Heart right ventricle (tissue), 16 donors: ENCODE measurements at regions not wholly inside any gene's neighbourhood (a gene's known extent, or its start where the extent isn't known, plus 50 kb on each side); places are given as distances from the start of the nearest gene placed in this dataset.

ENCODE experiments used
- ATAC-seq, 8 donors: fragments of 200-7000 bp; cut with Tn5 transposase; one replicate each; pipeline ENCODE4 v1.9.1; 2020; ENCODE audit warnings: mild to moderate bottlenecking in 8 of 8, moderate library complexity in 8 of 8, moderate number of reproducible peaks in 1 of 8
- DNase-seq, 2 donors: peaks; one replicate each; pipeline ENCODE4 v3.0.0-alpha.2; 2020
- H3K27ac ChIP-seq, 10 donors: fragments of 200-600 bp; sonication (generic) in 2 of 10; one replicate each; pipeline versions ENCODE4 v1.5.0 to v1.8.0; 2020 to 2022; ENCODE audit warnings: mild to moderate bottlenecking in 3 of 10
- H3K27me3 ChIP-seq, 7 donors: fragments of 200-600 bp; one replicate each; pipeline ENCODE4 v1.8.0; 2021 to 2022; ENCODE audit warnings: mild to moderate bottlenecking in 2 of 7
- H3K36me3 ChIP-seq, 9 donors: fragments of 200-600 bp; sonication (generic) in 1 of 9; one replicate each; pipeline versions ENCODE4 v1.5.0 to v1.8.0; 2020 to 2022; ENCODE audit warnings: mild to moderate bottlenecking in 2 of 9
- H3K4me1 ChIP-seq, 9 donors: fragments of 200-600 bp; sonication (generic) in 1 of 9; one replicate each; pipeline versions ENCODE4 v1.5.0 to v1.8.0; 2020 to 2022; ENCODE audit warnings: mild to moderate bottlenecking in 4 of 9
- H3K4me3 ChIP-seq, 10 donors: fragments of 200-600 bp; sonication (generic) in 2 of 10; one replicate each; pipeline versions ENCODE4 v1.5.0 to v1.8.0; 2020 to 2022; ENCODE audit warnings: mild to moderate bottlenecking in 7 of 10, moderate library complexity in 2 of 10
- H3K9me3 ChIP-seq, 11 donors: fragments of 200-600 bp in 10 of 11; sonication (generic) in 2 of 11; one replicate each; pipeline versions ENCODE4 v1.5.0 to v1.8.0; 2013 to 2022; ENCODE audit warnings: mild to moderate bottlenecking in 2 of 11, control low read depth in 1 of 11, moderate library complexity in 1 of 11
- WGBS, 2 donors: extraction: QIAGEN DNeasy Blood & Tissue Kit; methylation state at CpG; one replicate each; pipeline ENCODE4 v1.1.7; 2013; ENCODE audit warnings: inconsistent platforms in 1 of 2; 5-methylcytosine and 5-hydroxymethylcytosine counted together
- intact Hi-C, 10 donors: fragments of 100-400 bp; cut with DNase I; formaldehyde crosslinking; loops; one replicate each; pipeline versions ENCODE4 v1.11.1 to v1.14.2; 2022
- TF ChIP-seq, protein P1 (sequence below), 9 donors: fragments of 200-600 bp; sonication (generic) in 2 of 9; IDR thresholded peaks; one replicate each; pipeline versions ENCODE4 v1.5.0 to v1.8.0; 2021 to 2022; ENCODE audit warnings: antibody characterized with exemption in 9 of 9, mild to moderate bottlenecking in 5 of 9, moderate library complexity in 1 of 9
- donor health status: Arrhythmogenic right ventricular cardiomyopathy.
- donor health status: ischemic (EF 13 %, LVEDD 7.1; RV severe dilation, severe dysfunction).
- donor health status: healthy with polysubstance abuse.
- donor health status: DM: no; HTN: yes; CAD: no.
- donor health status: DM: no; HTN: no; CAD: no.
- donor health status: ischemic (EF 25% LVEDD 6.9; RV normal size, moderate dysfunction).
- donor health status: ischemic (EF 25% LVEDD 5.7; RV mildly dilated, moderate dysfunction).
- donor health status: healthy.
- donor health status: DM: yes; HTN: yes; CAD: no.
- donor health status: Ischemic cardiomyopathy.
- donor health status: ischemic (EF 35%, LVEDD 5.7; RV mildly dilated, moderate dysfunction).
- donor health status: nonischemic (EF 11% LVEDD 7.7; RV severe dilation, severe dysfunction).
- donor health status: DM: yes; HTN: yes; CAD: no.
- donor health status: PGD.
- donor health status: ischemic (EF 29% LVEDD 5.4; RV normal size, mild dysfunction).
- donor health status: nonischemic (EF 23%, LVEDD 6.1; RV moderate dilation, normal function).

DNA sequence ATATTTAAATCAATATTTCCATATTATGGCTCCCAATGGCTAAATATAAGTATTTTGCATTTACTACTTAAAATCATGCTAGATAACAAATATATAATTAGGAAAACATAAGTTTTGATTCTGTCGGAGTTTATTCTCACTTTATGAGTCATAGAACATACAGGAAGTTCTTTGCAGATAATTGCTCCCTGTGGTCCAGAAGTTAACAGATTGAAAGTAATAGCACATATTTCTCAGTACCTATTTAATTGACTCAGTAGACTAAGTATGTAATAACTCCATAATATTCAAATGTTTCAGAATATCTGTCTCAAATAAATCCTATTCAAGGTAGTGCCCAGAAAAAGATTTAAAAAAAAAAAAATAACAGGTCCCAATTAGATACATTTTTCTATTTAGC is 806.0 kb upstream of the ATXN7L3B start:
- intact Hi-C loops: no loop called here

DNA sequence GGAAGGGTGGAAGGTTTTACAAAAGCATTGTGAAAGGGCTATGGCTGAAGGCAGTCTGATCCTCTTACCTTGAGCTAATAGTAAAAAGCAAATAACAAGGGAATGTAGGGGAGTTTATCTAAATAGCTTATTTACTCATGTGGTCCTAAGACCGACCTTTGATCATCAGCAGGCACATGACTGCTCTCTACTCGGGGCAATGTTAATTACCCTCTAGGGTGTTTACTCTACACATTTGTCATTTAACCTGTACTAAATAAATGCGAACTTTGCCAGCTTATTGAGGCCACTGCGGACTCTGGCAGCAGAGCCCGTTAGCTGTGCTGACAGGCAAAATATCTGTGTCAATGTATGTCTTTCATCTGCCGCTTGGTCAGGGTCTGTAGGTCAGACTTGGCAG is 768.3 kb upstream of the ATXN7L3B start:
- H3K27ac ChIP-seq: no peak overlapping the region
- TF ChIP-seq, protein P1, sequence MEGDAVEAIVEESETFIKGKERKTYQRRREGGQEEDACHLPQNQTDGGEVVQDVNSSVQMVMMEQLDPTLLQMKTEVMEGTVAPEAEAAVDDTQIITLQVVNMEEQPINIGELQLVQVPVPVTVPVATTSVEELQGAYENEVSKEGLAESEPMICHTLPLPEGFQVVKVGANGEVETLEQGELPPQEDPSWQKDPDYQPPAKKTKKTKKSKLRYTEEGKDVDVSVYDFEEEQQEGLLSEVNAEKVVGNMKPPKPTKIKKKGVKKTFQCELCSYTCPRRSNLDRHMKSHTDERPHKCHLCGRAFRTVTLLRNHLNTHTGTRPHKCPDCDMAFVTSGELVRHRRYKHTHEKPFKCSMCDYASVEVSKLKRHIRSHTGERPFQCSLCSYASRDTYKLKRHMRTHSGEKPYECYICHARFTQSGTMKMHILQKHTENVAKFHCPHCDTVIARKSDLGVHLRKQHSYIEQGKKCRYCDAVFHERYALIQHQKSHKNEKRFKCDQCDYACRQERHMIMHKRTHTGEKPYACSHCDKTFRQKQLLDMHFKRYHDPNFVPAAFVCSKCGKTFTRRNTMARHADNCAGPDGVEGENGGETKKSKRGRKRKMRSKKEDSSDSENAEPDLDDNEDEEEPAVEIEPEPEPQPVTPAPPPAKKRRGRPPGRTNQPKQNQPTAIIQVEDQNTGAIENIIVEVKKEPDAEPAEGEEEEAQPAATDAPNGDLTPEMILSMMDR (IDR thresholded peaks at IDR 0.05): no peak
- H3K36me3 ChIP-seq: no peaks in the 10 kb centered on the region
- H3K4me1 ChIP-seq: no peaks in the 10 kb centered on the region
- DNase-seq (no peak), ATAC-seq (no peak)
- 64 to 67% methylated on average over 6 of the region's 6 CpGs for WGBS, 2 donors
- no peak overlapping the region for H3K4me3 ChIP-seq
- peaks cover 0 to 36% (median 0%) of the 10 kb centered on the region in 11 donors for H3K9me3 ChIP-seq
- no peaks in the 10 kb centered on the region for H3K27me3 ChIP-seq
- intact Hi-C loops: no loop called here

More for the DNA sequence above, 806.0 kb upstream of the ATXN7L3B start:
- TF ChIP-seq, protein P1 (IDR thresholded peaks at IDR 0.05): no peak
- DNase-seq (no peak), ATAC-seq (no peak)
- Histone ChIP-seq H3K27me3 (no peaks in the 10 kb centered on the region), H3K4me3 (no peak overlapping the region), H3K27ac (no peak overlapping the region), H3K9me3 (peaks cover 0 to 3% (median 0%) of the 10 kb centered on the region in 11 donors), H3K4me1 (no peaks in the 10 kb centered on the region), H3K36me3 (no peaks in the 10 kb centered on the region)
- 37 to 50% methylated on average over 1 of the region's 1 CpG for WGBS, 2 donors

GRCh38 chr12:73798523-73798922 is 739.1 kb upstream of the ATXN7L3B start:
- Histone ChIP-seq H3K4me3 (no peak overlapping the region), H3K36me3 (no peaks in the 10 kb centered on the region), H3K9me3 (peaks cover 0 to 27% (median 4%) of the 10 kb centered on the region in 11 donors), H3K4me1 (no peaks in the 10 kb centered on the region), H3K27ac (no peak overlapping the region), H3K27me3 (no peaks in the 10 kb centered on the region)
- ATAC-seq (no peak), DNase-seq (no peak)
- TF ChIP-seq, protein P1 (IDR thresholded peaks at IDR 0.05): no peak
- intact Hi-C loops: no loop called here

- intact Hi-C loops: no loop called here
- no peak for ATAC-seq
These were observed 722.5 kb upstream of the ATXN7L3B start for GRCh38 chr12:73815072-73815645.

More at GRCh38 chr12:73815072-73815645, 722.5 kb upstream of the ATXN7L3B start:
- no peak for DNase-seq
- H3K4me3 ChIP-seq: no peak overlapping the region
- WGBS, 2 donors: 28 to 30% methylated on average over 4 of the region's 4 CpGs
- TF ChIP-seq, protein P1 (IDR thresholded peaks at IDR 0.05): no peak
- no peaks in the 10 kb centered on the region for H3K36me3 ChIP-seq
- no peaks in the 10 kb centered on the region for H3K27me3 ChIP-seq
- peaks cover 0 to 6% (median 0%) of the 10 kb centered on the region in 11 donors for H3K9me3 ChIP-seq
- no peaks in the 10 kb centered on the region for H3K4me1 ChIP-seq
- no peak overlapping the region for H3K27ac ChIP-seq
